DND-41 (cell line): ENCODE measurements at regions not wholly inside any gene's neighbourhood (a gene's known extent, or its start where the extent isn't known, plus 50 kb on each side); places are given as distances from the start of the nearest gene placed in this dataset.

Experiments
- ATAC-seq: fragments of 200-7000 bp; cut with Tn5 transposase; 3 replicates; pipeline ENCODE4 v1.9.1; 2021; ENCODE audit warnings: low read depth; ENCODE audit not compliant: insufficient read depth
- DNase-seq: peaks from one replicate; pipeline ENCODE4 v3.0.0-alpha.2; 2020
- H2AFZ ChIP-seq: 2 replicates; pipeline ENCODE4 v1.6.0; 2012; ENCODE audit warnings: low read depth, low read length
- H3K27ac ChIP-seq: 2 replicates; pipeline ENCODE4 v1.5.1; 2012; ENCODE audit warnings: low read length, inconsistent platforms
- H3K27me3 ChIP-seq: fragments of 200-600 bp; sonication (generic); 2 replicates; pipeline ENCODE4 v1.6.0; 2012; ENCODE audit warnings: low read length, mild to moderate bottlenecking, inconsistent platforms; ENCODE audit not compliant: insufficient read depth, poor library complexity
- H3K36me3 ChIP-seq: 2 replicates; pipeline ENCODE4 v1.5.1; 2012; ENCODE audit warnings: low read length, inconsistent platforms; ENCODE audit not compliant: insufficient read depth
- H3K4me1 ChIP-seq: 2 replicates; pipeline ENCODE4 v1.5.1; 2012; ENCODE audit warnings: mild to moderate bottlenecking, low read length; ENCODE audit not compliant: insufficient read depth
- H3K4me2 ChIP-seq: 2 replicates; pipeline ENCODE4 v1.6.0; 2012; ENCODE audit warnings: mild to moderate bottlenecking, moderate library complexity, low read length, inconsistent platforms; ENCODE audit not compliant: insufficient read depth
- H3K4me3 ChIP-seq, 2 experiments: fragments of 200-600 bp in 1 of 2; shearing (Covaris generic) in 1 of 2; 2 replicates each; pipeline ENCODE4 v1.5.1; 2012 to 2016; ENCODE audit warnings: inconsistent platforms in 2 of 2, low read length in 2 of 2, mild to moderate bottlenecking in 2 of 2, low read depth in 1 of 2, moderate library complexity in 1 of 2
- H3K79me2 ChIP-seq: 2 replicates; pipeline ENCODE4 v1.6.0; 2012; ENCODE audit warnings: low read length, inconsistent platforms; ENCODE audit not compliant: insufficient read depth
- H3K9ac ChIP-seq: 2 replicates; pipeline ENCODE4 v1.6.0; 2012; ENCODE audit warnings: low read depth, mild to moderate bottlenecking, inconsistent platforms, low read length, moderate library complexity
- H3K9me3 ChIP-seq: 2 replicates; pipeline ENCODE4 v1.5.1; 2012; ENCODE audit warnings: low read length, moderate library complexity, mild to moderate bottlenecking, inconsistent platforms; ENCODE audit not compliant: insufficient read depth, severe bottlenecking
- H4K20me1 ChIP-seq: 2 replicates; pipeline ENCODE4 v1.6.0; 2012; ENCODE audit warnings: low read length; ENCODE audit not compliant: insufficient read depth
- CTCF ChIP-seq: IDR thresholded peaks from 2 replicates; pipeline ENCODE4 v1.5.1; 2012; ENCODE audit warnings: borderline replicate concordance, low read length, moderate library complexity, mild to moderate bottlenecking; ENCODE audit not compliant: poor library complexity, severe bottlenecking; ENCODE audit errors: extremely low read depth
- EZH2 ChIP-seq: IDR thresholded peaks from 3 replicates; pipeline ENCODE4 v1.6.1; 2012; ENCODE audit warnings: borderline replicate concordance, low read depth, mild to moderate bottlenecking, moderate library complexity, low read length, inconsistent platforms; ENCODE audit not compliant: severe bottlenecking

DNA sequence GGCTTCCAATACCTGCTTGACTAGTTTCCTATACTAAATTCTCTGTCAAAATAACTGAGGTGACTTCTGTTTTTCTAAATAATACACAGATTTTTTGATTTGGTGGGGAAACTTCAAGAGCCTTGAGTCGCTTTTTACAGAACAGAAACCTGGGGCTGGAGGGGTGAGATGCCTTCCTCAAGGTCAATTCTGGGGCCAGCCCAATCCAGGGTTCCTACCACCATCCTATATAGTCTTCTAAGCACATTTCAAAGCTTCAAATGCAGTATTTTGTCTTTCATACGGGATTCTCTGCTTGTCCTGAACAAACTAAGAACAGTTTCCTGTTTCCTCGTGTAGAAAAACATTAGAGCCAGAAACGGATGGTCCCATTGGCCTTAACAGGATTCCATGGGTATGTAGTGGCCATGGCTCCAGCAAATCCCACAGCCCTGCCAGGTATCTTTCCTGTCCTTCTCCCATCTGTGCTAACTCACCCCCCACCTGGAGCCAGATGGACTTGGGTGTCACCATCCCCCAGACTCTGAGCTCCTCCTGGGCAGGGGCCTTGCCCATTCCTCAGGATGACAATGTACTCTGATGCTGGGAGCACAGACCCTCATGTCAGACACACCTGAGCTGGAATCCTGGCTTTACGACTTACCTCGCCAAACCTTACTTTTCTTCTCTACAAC, 146.9 kb downstream of the KLF13 start:
- Histone ChIP-seq H3K27ac (peak overlapping the region; percentile 51; the same call in 1 of the 2 replicates), H3K9me3 (no peaks in the 10 kb centered on the region), H3K9ac (no peak overlapping the region; the same call in 1 of the 2 replicates), H3K36me3 (no peaks in the 10 kb centered on the region), H3K4me3 (0 out of 4 replicates have a peak overlapping the region, but pooled peaks of 1 of the 2 experiments have one; percentile 45), H3K4me1 (peaks cover 23% of the 10 kb centered on the region), H3K4me2 (peak overlapping the region; percentile 65), H3K27me3 (no peaks in the 10 kb centered on the region), H4K20me1 (no peaks in the 10 kb centered on the region), H2AFZ (no peak overlapping the region), H3K79me2 (no peaks in the 10 kb centered on the region)
- no peak for ATAC-seq
- DNase-seq: no peak
- TF ChIP-seq CTCF: no peak
- no peak for TF ChIP-seq EZH2

DNA sequence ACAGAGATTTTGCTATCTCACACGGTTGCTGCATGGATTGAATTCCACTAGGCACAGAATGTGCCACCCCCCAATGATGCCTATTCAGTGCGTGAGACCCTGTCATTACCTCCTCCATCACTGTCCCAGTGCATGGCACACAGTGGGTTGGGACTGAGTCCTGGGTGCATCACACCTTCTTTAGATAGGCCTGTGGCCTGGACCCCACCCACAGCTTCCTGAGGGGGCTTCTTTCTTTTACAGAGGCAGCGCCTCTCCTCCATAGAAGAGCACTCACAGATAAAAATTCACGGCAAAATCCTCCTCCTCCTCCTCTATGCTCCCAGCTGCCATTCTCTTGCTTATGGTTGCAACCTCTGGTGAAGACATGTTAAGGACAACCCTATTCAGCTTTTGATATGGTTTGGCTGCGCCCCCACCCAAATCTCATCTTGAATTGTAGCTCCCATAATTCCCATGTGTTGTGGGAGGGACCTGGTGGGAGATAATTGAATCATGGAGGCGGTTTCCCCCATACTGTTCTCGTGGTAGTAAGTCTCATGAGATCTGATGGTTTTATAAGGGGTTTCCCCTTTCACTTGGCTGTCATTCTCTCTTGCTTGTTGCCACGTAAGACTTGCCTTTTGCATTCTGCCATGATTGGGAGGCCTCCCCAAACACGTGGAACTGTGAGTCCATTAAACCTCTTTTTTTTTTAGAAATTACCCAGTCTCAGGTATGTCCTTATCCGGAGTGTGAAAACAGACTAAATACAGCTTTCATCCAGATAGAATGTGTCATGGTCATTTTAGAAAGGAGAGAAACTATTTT, 147.6 kb downstream of the KLF13 start:
- Histone ChIP-seq H3K27ac (no peak overlapping the region), H4K20me1 (no peaks in the 10 kb centered on the region), H3K4me3 (no peak overlapping the region), H3K27me3 (no peaks in the 10 kb centered on the region), H3K9me3 (no peaks in the 10 kb centered on the region), H2AFZ (no peak overlapping the region), H3K4me1 (peaks cover 23% of the 10 kb centered on the region), H3K9ac (no peak overlapping the region), H3K79me2 (no peaks in the 10 kb centered on the region), H3K36me3 (no peaks in the 10 kb centered on the region), H3K4me2 (no peak overlapping the region)
- DNase-seq (no peak), ATAC-seq (no peak)
- TF ChIP-seq EZH2 (no peak), CTCF (no peak)

DNA sequence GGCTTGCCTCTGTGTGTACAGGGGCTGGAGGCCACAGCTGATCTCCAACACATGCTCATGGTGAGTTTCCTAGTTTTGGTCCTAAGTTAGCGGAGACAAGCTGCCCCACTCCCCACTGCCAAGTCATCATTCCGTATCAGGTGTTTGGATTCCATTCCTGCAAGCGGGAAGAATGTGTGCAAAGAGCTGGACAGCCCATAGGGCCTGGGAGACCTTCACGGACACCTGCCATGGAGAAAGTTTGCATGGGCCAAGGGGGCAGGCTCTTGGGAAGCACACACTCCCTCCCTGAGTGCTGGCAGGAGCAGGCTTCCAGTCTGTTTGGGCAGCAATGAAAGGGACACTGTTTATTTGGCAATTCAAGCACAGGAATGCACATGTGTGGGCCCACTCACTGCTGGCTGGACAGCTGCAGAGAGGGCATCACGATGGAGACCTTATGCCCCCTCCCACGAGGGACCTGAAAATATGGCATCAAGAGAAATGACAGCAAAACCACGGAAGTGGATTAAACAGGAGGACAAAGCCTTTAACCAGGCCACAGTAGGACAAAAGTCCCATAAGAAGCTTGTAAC, 149.7 kb downstream of the KLF13 start:
- H2AFZ ChIP-seq: no peak overlapping the region

More for the DNA sequence above, 149.7 kb downstream of the KLF13 start:
- no peaks in the 10 kb centered on the region for H3K27me3 ChIP-seq
- H3K79me2 ChIP-seq: no peaks in the 10 kb centered on the region
- H3K4me3 ChIP-seq: no peak overlapping the region
- no peaks in the 10 kb centered on the region for H3K9me3 ChIP-seq
- no peak overlapping the region for H3K27ac ChIP-seq
- TF ChIP-seq CTCF: no peak
- TF ChIP-seq EZH2: no peak
- H3K4me2 ChIP-seq: no peak overlapping the region
- peaks cover 23% of the 10 kb centered on the region for H3K4me1 ChIP-seq
- no peaks in the 10 kb centered on the region for H4K20me1 ChIP-seq
- H3K36me3 ChIP-seq: no peaks in the 10 kb centered on the region
- ATAC-seq: no peak
- DNase-seq: no peak
- no peak overlapping the region for H3K9ac ChIP-seq
